RWPE1 (cell line): ENCODE measurements at regions not wholly inside any gene's neighbourhood (a gene's known extent, or its start where the extent isn't known, plus 50 kb on each side); places are given as distances from the start of the nearest gene placed in this dataset.

Experiments
- CTCF ChIA-PET: fragments of 350-600 bp; sonication (Branson Sonifier 250); formaldehyde crosslinking; extraction: SDS; loops from one replicate; lab custom pipeline; 2021; lab: Yijun Ruan, JAX
- POLR2A ChIA-PET: fragments of 400-600 bp; formaldehyde crosslinking; extraction: SDS; loops from one replicate; lab custom pipeline; 2020; ENCODE audit warnings: antibody characterized with exemption; ENCODE audit not compliant: low non-redundant PET; lab: Yijun Ruan, JAX
- DNase-seq: peaks from one replicate; pipeline ENCODE4 v3.0.0; 2012; ENCODE audit warnings: low spot score
- H3K27ac ChIP-seq: fragments of 450-650 bp; 2 replicates; pipeline ENCODE4 v1.5.1; 2017
- CTCF ChIP-seq: fragments of 450-650 bp; conservative IDR thresholded peaks from 2 replicates; pipeline ENCODE4 v1.5.1; 2017; ENCODE audit warnings: low read depth, mild to moderate bottlenecking

- TF ChIP-seq CTCF: no peak
- ChIA-PET POLR2A (no interaction called here), CTCF (interaction anchor here (0.6 kb wide), 1 partner anchor 39 kb away, joined by 6 read pairs; no protein-coding TSS in a partner anchor)
- DNase-seq: no peak
- no peak overlapping the region for H3K27ac ChIP-seq
Observed at GRCh38 chr4:67366311-67366861, 178.9 kb downstream of the CENPC start.

- TF ChIP-seq CTCF: no peak
- DNase-seq: no peak
- POLR2A ChIA-PET: no interaction called here
- H3K27ac ChIP-seq: no peak overlapping the region
- CTCF ChIA-PET: interaction anchor here (0.6 to 1.0 kb wide), 3 partner anchors 28 to 39 kb away, joined by 3 to 6 read pairs (median 3); no protein-coding TSS in a partner anchor
Observed at GRCh38 chr4:67365661-67366245, 179.6 kb downstream of the CENPC start.

GRCh38 chr4:67355806-67356205 is 189.5 kb downstream of the CENPC start:
- no peak for DNase-seq
- CTCF ChIA-PET: no interaction called here
- H3K27ac ChIP-seq: no peak overlapping the region
- POLR2A ChIA-PET: no interaction called here
- no peak for TF ChIP-seq CTCF

- DNase-seq: no peak
- H3K27ac ChIP-seq: no peak overlapping the region
- TF ChIP-seq CTCF: no peak
- POLR2A ChIA-PET: no interaction called here
- CTCF ChIA-PET: no interaction called here
Observed at GRCh38 chr4:67346654-67347053, 198.6 kb downstream of the CENPC start.

- no peak for DNase-seq
- CTCF ChIA-PET: no interaction called here
- TF ChIP-seq CTCF: no peak
- POLR2A ChIA-PET: no interaction called here
- no peak overlapping the region for H3K27ac ChIP-seq
Observed at GRCh38 chr4:67344594-67345380, 200.5 kb downstream of the CENPC start.

GRCh38 chr4:67343199-67343598 is 202.1 kb downstream of the CENPC start:
- H3K27ac ChIP-seq: no peak overlapping the region
- CTCF ChIA-PET: no interaction called here
- no peak for TF ChIP-seq CTCF
- POLR2A ChIA-PET: no interaction called here
- no peak for DNase-seq
